ENCODE measurements at regions not wholly inside any gene's neighbourhood (a gene's known extent, or its start where the extent isn't known, plus 50 kb on each side); places are given as distances from the start of the nearest gene placed in this dataset.
"Not testable (repeated sequence)": the region's sequence is repeated elsewhere in the genome, so short reads cannot be mapped to it uniquely, and the experiment has no call there.

GRCh38 chr2:87217741-87218410 is 196.2 kb upstream of the PLGLB1 start:
- H3K4me3 ChIP-seq; H3K27me3 ChIP-seq; H3K36me3 ChIP-seq; intact Hi-C loops (cut with DNase I; ENCODE audit: low total_unique reads); H3K4me1 ChIP-seq; H3K27ac ChIP-seq; H3K9me3 ChIP-seq: not testable (repeated sequence)
- DNase-seq: peak in 1 of 2 donors; percentile 68
- peak in 1 of 2 experiments; percentile 11 for TF ChIP-seq CTCF (IDR thresholded peaks at IDR 0.05)

- H3K4me3 ChIP-seq; H3K27ac ChIP-seq; H3K9me3 ChIP-seq; H3K4me1 ChIP-seq; DNase-seq; H3K27me3 ChIP-seq; H3K36me3 ChIP-seq; intact Hi-C loops (cut with DNase I; ENCODE audit: low total_unique reads): not testable (repeated sequence)
These were observed 199.0 kb upstream of the PLGLB1 start for GRCh38 chr2:87220651-87221050.

DNA sequence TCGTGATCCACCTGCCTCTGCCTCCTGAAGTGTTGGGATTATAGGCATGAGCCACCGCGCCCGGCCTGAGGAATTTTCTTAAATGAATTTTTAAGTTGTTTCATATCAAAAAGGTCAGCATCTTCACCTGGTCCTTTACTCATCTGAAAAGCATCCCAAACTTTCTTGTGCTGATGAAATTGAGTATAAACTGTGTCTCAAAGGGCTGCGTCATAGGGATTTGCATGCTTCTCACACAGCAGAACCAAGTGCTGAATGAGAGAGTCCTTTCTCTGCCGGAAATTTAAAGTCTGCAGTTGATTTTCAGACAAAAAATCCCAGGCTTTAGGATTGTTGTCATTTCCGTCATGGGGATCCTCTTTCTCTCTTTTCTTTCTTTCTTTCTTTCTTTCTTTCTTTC is 200.5 kb upstream of the PLGLB1 start:
- DNase-seq; H3K36me3 ChIP-seq; H3K27ac ChIP-seq; H3K9me3 ChIP-seq; intact Hi-C loops (cut with DNase I; ENCODE audit: low total_unique reads); H3K4me1 ChIP-seq; H3K27me3 ChIP-seq; H3K4me3 ChIP-seq: not testable (repeated sequence)

DNA sequence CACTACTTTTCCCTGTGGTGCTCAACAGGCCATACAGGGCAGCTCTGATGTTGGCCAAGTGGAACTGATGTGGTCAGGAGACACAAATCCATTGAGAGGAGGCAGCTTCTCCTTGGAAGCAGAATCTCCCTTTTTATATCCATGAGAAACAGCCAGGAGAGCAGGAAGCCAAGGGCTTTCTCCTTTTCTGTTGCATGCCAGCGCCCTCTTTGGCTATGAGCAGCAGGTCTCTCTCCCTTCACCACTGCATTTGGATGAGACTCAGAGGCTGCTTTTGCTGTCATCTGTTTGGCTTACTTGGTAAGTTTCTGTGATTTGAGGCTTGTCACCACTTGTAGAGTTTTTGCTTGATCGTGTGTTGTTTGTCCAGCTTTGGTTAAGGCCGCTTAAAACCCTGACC is 202.2 kb upstream of the PLGLB1 start:
- H3K9me3 ChIP-seq; H3K36me3 ChIP-seq; H3K27ac ChIP-seq; DNase-seq; H3K4me1 ChIP-seq; intact Hi-C loops (cut with DNase I; ENCODE audit: low total_unique reads); H3K4me3 ChIP-seq; H3K27me3 ChIP-seq: not testable (repeated sequence)

DNA sequence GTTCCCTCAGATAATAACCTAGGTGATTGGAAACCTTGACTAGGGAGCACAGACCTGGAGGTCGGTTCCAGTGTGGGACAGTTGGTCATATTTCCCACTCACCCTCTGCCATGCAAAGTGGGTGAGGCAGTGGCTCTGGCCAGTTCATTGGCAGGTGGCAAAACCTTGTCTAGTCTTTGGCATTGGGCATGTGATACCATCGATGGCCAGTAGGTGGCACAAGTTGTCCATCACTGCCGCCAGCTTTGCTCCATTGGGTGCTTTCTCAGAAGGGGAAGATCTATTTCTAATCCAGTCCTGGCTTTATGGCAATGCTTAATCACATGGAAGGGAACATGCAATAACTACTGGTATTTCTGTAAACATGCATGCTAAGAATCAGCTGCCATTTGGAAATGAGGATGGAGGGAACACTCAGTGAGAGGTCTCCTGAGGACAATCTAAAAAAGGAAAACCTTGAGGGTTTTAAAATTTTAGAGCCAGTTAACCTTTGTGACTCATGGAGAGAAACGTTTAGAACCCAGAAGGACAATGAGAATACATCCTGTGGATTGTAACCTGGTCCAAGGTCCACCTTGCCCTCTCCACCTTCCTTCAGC is 207.5 kb upstream of the PLGLB1 start:
- H3K4me1 ChIP-seq; DNase-seq; H3K4me3 ChIP-seq; intact Hi-C loops (cut with DNase I; ENCODE audit: low total_unique reads); H3K36me3 ChIP-seq; H3K27me3 ChIP-seq; H3K9me3 ChIP-seq: not testable (repeated sequence)
- H3K27ac ChIP-seq: peak overlapping the region in 1 of 2 donors; percentile 33
- peak in 1 of 2 experiments; percentile 50 for TF ChIP-seq CTCF (IDR thresholded peaks at IDR 0.05)

DNA sequence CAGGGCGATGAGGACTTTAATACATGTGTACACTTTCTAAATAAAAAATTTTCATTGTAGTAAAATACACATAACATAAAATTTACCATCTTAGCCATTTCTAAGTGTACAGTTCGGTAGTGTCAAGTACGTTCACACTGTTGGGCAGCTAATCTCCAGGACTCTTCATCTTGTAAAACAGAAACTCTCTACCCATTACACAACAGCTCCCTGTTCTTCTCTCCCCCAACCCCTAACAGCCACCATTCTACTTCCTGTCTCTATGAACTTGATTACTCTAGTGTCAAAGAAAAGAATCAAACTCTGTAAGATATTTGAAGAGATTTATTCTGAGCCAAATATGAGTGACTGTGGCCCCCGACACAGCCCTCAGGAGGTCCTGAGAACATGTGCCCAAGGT is 208.3 kb upstream of the PLGLB1 start:
- DNase-seq; intact Hi-C loops (cut with DNase I; ENCODE audit: low total_unique reads); H3K9me3 ChIP-seq; H3K36me3 ChIP-seq; H3K4me3 ChIP-seq; H3K27me3 ChIP-seq; H3K4me1 ChIP-seq: not testable (repeated sequence)
- H3K27ac ChIP-seq: peak overlapping the region in 1 of 2 donors; percentile 33

GRCh38 chr2:87235333-87235981 is 213.8 kb upstream of the PLGLB1 start:
- H3K36me3 ChIP-seq; H3K4me3 ChIP-seq; H3K27ac ChIP-seq; DNase-seq; intact Hi-C loops (cut with DNase I; ENCODE audit: low total_unique reads); H3K4me1 ChIP-seq; H3K27me3 ChIP-seq; H3K9me3 ChIP-seq: not testable (repeated sequence)

DNA sequence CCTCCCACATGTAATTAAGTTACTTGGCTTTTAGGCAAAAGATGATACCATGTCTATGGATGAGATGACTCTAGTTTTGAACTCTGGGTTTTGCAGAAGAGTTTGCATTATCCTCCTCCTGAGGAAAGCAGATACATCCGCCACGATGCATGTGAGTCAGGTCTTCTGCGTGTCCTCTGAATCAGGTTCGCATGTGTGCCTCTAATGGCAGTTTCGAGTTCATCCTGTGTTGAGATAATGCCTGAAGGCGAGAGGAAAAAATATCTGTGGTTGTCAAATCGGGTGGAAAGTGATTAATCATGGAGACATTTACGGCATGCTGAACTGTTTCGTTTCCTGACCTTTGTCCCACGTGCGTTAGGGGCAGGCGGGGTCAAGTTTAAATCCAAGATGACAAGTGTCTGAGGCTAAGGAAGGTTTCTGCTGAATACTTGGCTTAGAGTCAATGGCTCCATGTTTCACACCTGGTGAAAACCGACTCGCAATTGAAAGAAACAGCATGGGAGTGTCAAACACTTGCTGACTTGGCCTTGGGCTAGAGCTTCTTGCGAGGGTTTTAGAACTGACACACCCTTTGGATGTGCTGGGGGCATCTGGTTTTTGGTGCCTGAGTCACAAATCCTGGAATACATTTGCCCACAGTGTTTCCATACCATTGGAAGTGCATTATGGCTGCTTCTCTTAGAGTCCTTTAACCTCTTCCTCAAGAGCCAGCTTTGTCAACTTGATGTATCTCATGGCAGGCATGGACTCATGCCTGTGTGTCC is 216.1 kb upstream of the PLGLB1 start:
- H3K4me1 ChIP-seq; H3K4me3 ChIP-seq; H3K9me3 ChIP-seq; H3K27me3 ChIP-seq; intact Hi-C loops (cut with DNase I; ENCODE audit: low total_unique reads); H3K27ac ChIP-seq; DNase-seq; H3K36me3 ChIP-seq: not testable (repeated sequence)

- H3K27ac ChIP-seq; H3K4me1 ChIP-seq; intact Hi-C loops (cut with DNase I; ENCODE audit: low total_unique reads); H3K4me3 ChIP-seq; H3K27me3 ChIP-seq; H3K9me3 ChIP-seq; H3K36me3 ChIP-seq; DNase-seq: not testable (repeated sequence)
These were observed 218.0 kb upstream of the PLGLB1 start for GRCh38 chr2:87239558-87240215.

DNA sequence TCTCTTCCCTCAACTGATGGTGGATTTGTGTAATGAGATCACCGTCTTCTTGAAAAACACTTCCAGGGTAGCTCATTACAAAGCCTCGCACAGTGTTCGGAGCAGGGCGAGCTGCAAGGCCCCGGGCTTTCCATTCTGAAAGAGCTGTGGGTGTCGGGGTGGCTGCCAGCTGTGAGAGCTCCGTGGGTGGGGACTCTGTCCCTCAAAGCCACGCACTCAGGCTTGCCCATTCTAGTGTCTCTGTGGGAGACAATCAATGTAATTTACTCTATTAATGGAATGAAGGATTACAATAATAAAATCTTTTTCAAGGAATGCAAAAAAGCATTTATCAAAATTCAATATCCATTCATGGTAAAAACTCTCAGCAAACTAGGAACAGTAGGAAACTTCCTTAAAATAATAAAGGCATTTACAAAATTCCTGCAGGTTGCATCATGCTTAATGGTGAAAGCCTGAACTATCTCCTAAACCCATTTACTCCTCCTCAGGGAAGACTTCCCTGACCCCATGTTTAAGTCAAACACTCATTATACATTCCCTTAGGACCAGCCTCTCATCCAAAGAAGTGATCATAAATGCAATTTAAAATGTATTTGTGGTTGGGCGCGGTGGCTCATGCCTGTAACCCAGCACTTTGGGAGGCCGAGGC is 224.5 kb upstream of the PLGLB1 start:
- H3K4me1 ChIP-seq; H3K27ac ChIP-seq; H3K9me3 ChIP-seq; H3K27me3 ChIP-seq; H3K36me3 ChIP-seq; H3K4me3 ChIP-seq; intact Hi-C loops (cut with DNase I; ENCODE audit: low total_unique reads); DNase-seq: not testable (repeated sequence)

- H3K36me3 ChIP-seq; intact Hi-C loops (cut with DNase I; ENCODE audit: low total_unique reads); H3K9me3 ChIP-seq; H3K4me1 ChIP-seq; H3K4me3 ChIP-seq; DNase-seq; H3K27ac ChIP-seq; H3K27me3 ChIP-seq: not testable (repeated sequence)
These were observed 230.4 kb upstream of the PLGLB1 start for GRCh38 chr2:87252046-87252445.
